Activated CD8-positive, alpha-beta memory T cell treated with anti-CD3 and anti-CD28 coated beads for 24 hours (primary cell): ENCODE measurements at regions not wholly inside any gene's neighbourhood (a gene's known extent, or its start where the extent isn't known, plus 50 kb on each side); places are given as distances from the start of the nearest gene placed in this dataset.
A peak's percentile ranks its signal among the peaks of the same experiment; 100 is the strongest.

Experiments
- DNase-seq: peaks from one replicate; pipeline ENCODE4 v3.0.0-alpha.2; 2020

GRCh38 chr2:206845877-206846276, 80.5 kb downstream of the FASTKD2 start:
- no peak for DNase-seq

- no peak for DNase-seq
Observed at GRCh38 chr2:206846331-206846730, 80.9 kb downstream of the FASTKD2 start.

- DNase-seq: no peak
Observed at GRCh38 chr2:206846981-206847834, 81.8 kb downstream of the FASTKD2 start.

DNA sequence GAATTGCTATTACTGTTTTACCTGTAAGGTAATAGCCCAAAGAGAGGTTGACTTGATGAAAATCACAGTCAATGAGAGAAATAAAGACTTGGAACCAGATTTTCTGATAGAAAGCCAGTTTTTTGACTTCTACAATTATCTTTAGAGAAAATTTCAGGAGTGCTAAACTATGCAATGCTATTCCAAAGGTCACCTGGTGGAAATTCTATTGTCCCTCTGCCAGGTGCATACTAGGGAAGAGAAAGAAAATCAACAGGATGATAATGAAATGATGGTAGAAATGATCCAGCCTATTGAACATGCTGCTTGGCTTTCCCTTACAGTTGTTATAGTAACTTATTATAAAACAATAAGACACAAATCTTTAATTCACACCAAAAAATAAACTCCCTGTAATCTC, 85.0 kb downstream of the FASTKD2 start:
- DNase-seq: no peak

- no peak for DNase-seq
Observed at GRCh38 chr2:206851521-206851920, 86.1 kb downstream of the FASTKD2 start.

DNA sequence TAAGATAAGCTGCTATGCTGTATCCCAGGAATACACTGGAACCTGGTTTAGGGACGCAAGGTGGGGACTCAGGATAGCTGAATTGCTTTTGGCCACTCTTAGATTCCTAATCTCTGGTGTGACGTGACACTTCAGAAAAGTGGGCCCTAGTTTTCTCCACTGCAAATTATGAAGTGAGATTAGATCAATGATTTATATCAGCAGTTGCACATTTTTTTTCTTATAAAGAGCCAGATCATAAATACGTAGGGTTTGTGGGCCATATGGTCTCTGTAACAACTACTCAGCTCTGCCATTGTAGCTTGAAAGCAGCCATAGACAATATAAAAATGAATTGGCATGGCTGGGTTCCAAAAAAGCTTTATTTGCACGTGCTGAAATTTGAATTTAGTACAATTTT, 85.4 kb upstream of the CPO start:
- DNase-seq: no peak

GRCh38 chr2:206855585-206856433, 83.5 kb upstream of the CPO start:
- no peak for DNase-seq

DNA sequence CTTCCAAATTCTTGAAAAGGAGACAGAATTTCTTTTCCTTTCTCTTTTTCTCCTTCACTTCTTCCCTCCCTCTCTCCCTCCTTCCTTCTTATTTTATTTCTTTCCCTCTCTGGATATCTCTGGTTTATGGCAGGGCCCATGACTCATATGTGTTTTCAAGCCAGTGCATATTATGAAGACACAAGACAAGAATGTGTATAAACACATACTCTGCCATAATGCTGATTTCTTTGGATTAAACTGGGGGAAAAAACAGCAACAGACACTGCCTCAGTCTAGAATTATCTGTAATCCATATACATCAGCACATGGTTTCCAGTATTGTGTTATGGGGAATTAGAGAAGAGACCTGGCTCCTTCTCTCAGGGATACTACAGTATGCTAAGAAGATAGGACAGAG, 82.8 kb upstream of the CPO start:
- DNase-seq: no peak

GRCh38 chr2:206858687-206859329, 80.5 kb upstream of the CPO start:
- DNase-seq: no peak

DNA sequence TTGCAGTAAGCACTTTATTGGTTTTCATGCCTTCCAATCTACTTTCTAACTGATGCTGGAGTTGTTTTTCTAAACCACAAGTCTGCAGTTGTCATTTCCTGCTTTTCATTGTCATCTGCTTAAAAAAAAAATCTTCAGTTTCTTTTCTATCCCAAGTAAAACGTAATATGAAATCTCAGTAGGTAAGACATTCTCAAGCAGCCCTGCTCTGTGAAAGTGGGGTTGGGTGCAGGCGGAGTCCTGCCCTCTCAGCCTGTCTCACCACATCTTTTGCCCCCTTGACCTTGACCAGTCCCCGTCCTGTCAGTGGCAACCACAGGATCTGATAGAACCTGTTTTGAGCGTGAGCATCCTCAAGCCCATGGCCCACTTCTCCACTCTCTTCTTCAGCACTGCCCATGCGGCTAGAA, 80.0 kb upstream of the CPO start:
- DNase-seq: peak; percentile 58

DNA sequence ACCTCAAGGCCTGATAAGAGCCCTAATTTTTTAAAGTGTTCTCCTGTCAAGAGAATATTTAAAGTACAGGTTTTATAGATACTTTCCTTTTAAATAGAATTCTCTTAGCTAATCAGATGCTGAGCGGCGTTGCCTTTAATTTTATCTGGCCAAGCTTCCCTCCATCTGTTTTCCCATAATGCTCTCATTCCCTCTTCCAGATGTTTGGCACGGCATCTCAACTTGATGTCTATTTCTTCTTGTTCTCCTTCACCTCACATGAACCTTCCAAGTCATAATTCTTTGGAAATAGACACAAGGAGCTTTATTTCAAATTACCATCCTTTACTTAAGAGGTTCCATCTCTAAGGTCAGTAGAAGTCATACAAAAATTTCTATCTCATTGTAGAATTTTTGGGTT, 76.1 kb upstream of the CPO start:
- DNase-seq: no peak

DNA sequence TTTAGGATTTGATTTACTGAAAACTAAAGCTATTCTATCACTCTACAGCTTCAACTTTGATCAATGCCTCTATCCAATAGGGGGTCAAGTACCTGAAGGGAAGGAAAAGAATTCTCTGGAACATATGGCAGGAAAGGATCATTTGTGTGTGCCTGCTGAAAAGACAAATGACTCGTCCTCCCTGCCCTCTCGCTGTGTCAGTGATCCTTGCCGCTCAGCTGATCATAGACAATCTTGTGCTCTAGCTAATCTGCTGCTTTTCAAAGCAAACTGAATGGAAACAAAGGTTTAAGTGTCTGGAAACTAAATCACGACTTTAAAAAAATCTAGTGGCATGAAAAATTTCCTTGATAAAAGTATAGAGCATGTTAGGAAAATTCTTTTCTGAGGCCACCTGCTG, 75.6 kb upstream of the CPO start:
- DNase-seq: no peak

- DNase-seq: no peak
Observed at GRCh38 chr2:206867006-206867405, 72.3 kb upstream of the CPO start.

GRCh38 chr2:206869824-206870495, 69.4 kb upstream of the CPO start:
- no peak for DNase-seq

- DNase-seq: no peak
Observed at GRCh38 chr2:206873423-206873822, 65.9 kb upstream of the CPO start.

- no peak for DNase-seq
Observed at GRCh38 chr2:206875701-206876100, 63.6 kb upstream of the CPO start.

DNA sequence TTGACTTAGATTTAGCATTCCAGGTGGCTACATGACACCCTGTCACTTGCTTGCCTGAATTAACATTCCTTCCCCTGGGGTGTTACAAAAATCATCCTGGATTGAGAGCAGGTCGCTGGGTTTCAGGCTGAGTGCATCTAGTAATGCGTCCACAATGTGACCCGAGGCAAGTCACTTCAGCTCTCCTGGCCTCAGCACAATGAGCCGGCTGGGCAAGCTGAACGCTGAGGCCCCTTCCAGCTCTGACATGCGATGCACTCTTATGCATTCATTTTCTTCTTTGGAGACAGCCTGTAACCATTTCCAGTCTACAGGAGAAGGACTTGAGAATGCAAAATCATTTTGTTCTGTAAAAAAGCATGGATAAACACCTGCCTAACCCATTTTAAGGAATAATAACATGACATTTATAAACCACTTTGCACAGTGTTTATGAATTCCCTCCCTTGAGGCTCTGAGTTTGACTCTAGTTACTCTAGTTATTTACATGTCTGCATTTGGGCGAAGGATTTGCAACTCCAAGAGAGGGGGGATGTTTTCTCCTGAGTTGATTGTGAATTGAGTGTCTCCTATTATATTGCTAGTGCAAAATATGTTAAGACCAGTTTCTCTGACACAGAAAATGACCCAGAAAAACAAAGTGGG, 63.0 kb upstream of the CPO start:
- DNase-seq: no peak

- DNase-seq: no peak
Observed at GRCh38 chr2:206881708-206882410, 57.5 kb upstream of the CPO start.

DNA sequence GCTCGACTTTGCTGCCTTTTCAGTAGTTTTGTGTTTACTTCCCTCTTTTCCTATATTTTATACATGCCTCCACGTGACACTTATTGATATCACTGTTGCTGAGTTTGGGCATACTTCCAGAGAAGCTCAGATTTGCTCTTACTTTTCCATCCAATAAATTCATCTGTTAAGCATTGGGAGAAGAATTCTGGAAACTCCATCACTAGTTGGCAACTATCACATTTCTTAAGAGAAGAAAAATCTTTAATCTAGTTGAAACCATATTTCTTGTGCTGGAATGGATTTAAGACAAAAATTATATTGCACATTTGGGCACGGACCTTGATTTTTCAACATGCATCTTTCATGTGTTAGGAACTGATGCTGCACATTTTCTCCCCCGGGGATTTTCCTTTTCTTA, 52.6 kb upstream of the CPO start:
- no peak for DNase-seq

GRCh38 chr2:206887745-206888144, 51.6 kb upstream of the CPO start:
- DNase-seq: no peak
